SK-N-SH treated with all-trans-retinoic acid at 6 μM for 48 hours (cell line): ENCODE measurements at regions not wholly inside any gene's neighbourhood (a gene's known extent, or its start where the extent isn't known, plus 50 kb on each side); places are given as distances from the start of the nearest gene placed in this dataset.

Source experiments
- ARNTL ChIP-seq: fragments of 450-650 bp; formaldehyde crosslinking; IDR thresholded peaks from 2 replicates; pipeline ENCODE4 v1.5.0; 2020; ENCODE audit warnings: low read depth, mild to moderate bottlenecking, moderate library complexity, borderline replicate concordance
- CREB5 ChIP-seq: fragments of 250-450 bp; sonication (Bioruptor Pico); IDR thresholded peaks from 2 replicates; pipeline ENCODE4 v1.5.1; 2020; ENCODE audit warnings: low read depth, mild to moderate bottlenecking, moderate library complexity
- ESRRG ChIP-seq: fragments of 250-450 bp; sonication (Bioruptor Pico); IDR thresholded peaks from 2 replicates; pipeline ENCODE4 v1.6.1; 2021; ENCODE audit warnings: mild to moderate bottlenecking
- GLIS3 ChIP-seq: fragments of 250-450 bp; sonication (Bioruptor Pico); IDR thresholded peaks from 2 replicates; pipeline ENCODE4 v1.5.0; 2020; ENCODE audit warnings: mild to moderate bottlenecking, moderate library complexity
- POU6F1 ChIP-seq: fragments of 250-450 bp; sonication (Bioruptor Pico); IDR thresholded peaks from 2 replicates; pipeline ENCODE4 v1.8.0; 2021; ENCODE audit warnings: low read depth, mild to moderate bottlenecking, moderate library complexity, borderline replicate concordance
- PPARA ChIP-seq: fragments of 250-450 bp; sonication (Bioruptor Pico); IDR thresholded peaks from 2 replicates; pipeline ENCODE4 v1.5.0; 2020; ENCODE audit warnings: mild to moderate bottlenecking, borderline replicate concordance
- RARB ChIP-seq: fragments of 250-450 bp; sonication (Bioruptor Pico); IDR thresholded peaks from 2 replicates; pipeline ENCODE4 v1.8.0; 2021; ENCODE audit warnings: mild to moderate bottlenecking, moderate library complexity
- TOX ChIP-seq: fragments of 250-450 bp; sonication (Bioruptor Pico); IDR thresholded peaks from 2 replicates; pipeline ENCODE4 v1.8.0; 2021; ENCODE audit warnings: mild to moderate bottlenecking, moderate library complexity, borderline replicate concordance
- TSHZ2 ChIP-seq: fragments of 250-450 bp; sonication (Bioruptor Pico); IDR thresholded peaks from 2 replicates; pipeline ENCODE4 v1.5.0; 2020; ENCODE audit warnings: mild to moderate bottlenecking, moderate library complexity
- ZFP30 ChIP-seq: fragments of 450-650 bp; formaldehyde crosslinking; IDR thresholded peaks from 2 replicates; pipeline ENCODE4 v1.5.0; 2022; ENCODE audit warnings: mild to moderate bottlenecking, moderate library complexity
- ZNF565 ChIP-seq: fragments of 450-650 bp; formaldehyde crosslinking; conservative IDR thresholded peaks from 2 replicates; pipeline ENCODE4 v1.5.0; 2020; ENCODE audit warnings: low read depth, mild to moderate bottlenecking, moderate library complexity
- ZNF70 ChIP-seq: fragments of 450-650 bp; formaldehyde crosslinking; IDR thresholded peaks from 2 replicates; pipeline ENCODE4 v1.5.0; 2020; ENCODE audit warnings: mild to moderate bottlenecking, moderate library complexity
- ZNF8 ChIP-seq: fragments of 450-650 bp; formaldehyde crosslinking; IDR thresholded peaks from 2 replicates; pipeline ENCODE4 v1.5.0; 2020; ENCODE audit warnings: mild to moderate bottlenecking, moderate library complexity

- TF ChIP-seq RARB (CRISPR knock-in tag) (no peak), ZNF70 (CRISPR knock-in tag) (no peak), ESRRG (CRISPR knock-in tag) (no peak), GLIS3 (no peak), ZFP30 (CRISPR knock-in tag) (no peak), ZNF8 (no peak), POU6F1 (CRISPR knock-in tag) (no peak), ARNTL (CRISPR knock-in tag) (no peak), TOX (CRISPR knock-in tag) (no peak), TSHZ2 (CRISPR knock-in tag) (no peak), CREB5 (no peak), PPARA (CRISPR knock-in tag) (no peak), ZNF565 (CRISPR knock-in tag) (no peak)
Measured at GRCh38 chr13:44872751-44873150, 116.5 kb downstream of the NUFIP1 start.
